Activated naive CD8-positive, alpha-beta T cell treated with anti-CD3 and anti-CD28 coated beads, Interleukin-2, amount 10 ng/mL, durations not matched to agents 7 days and 5 days (primary cell): ENCODE measurements at regions not wholly inside any gene's neighbourhood (a gene's known extent, or its start where the extent isn't known, plus 50 kb on each side); places are given as distances from the start of the nearest gene placed in this dataset.
"Not testable (repeated sequence)": the region's sequence is repeated elsewhere in the genome, so short reads cannot be mapped to it uniquely, and the experiment has no call there.

ENCODE experiments used
- ATAC-seq: fragments of 150-1000 bp; cut with Tn5 transposase; one replicate; pipeline ENCODE4 v1.10.0; 2021; ENCODE audit warnings: low read depth, moderate library complexity
- POLR2A ChIA-PET: fragments of 350-600 bp; sonication (Branson Sonifier 250); formaldehyde crosslinking; loops from one replicate; lab custom pipeline; 2021; ENCODE audit warnings: antibody characterized with exemption; lab: Charles Lee
- DNase-seq: peaks from one replicate; pipeline ENCODE4 v3.0.0; 2021
- H3K27ac Mint-ChIP-seq: one replicate; pipeline ENCODE4 v1.8.0; 2022; ENCODE audit warnings: mild to moderate bottlenecking, mixed read lengths
- H3K27me3 Mint-ChIP-seq: one replicate; pipeline ENCODE4 v1.8.0; 2022; ENCODE audit warnings: mild to moderate bottlenecking, moderate library complexity, mixed read lengths
- H3K36me3 Mint-ChIP-seq: one replicate; pipeline ENCODE4 v1.8.0; 2021; ENCODE audit warnings: mild to moderate bottlenecking, mixed read lengths
- H3K4me1 Mint-ChIP-seq: one replicate; pipeline ENCODE4 v1.8.0; 2021; ENCODE audit warnings: mixed read lengths
- H3K4me3 Mint-ChIP-seq: one replicate; pipeline ENCODE4 v1.8.0; 2022; ENCODE audit warnings: mild to moderate bottlenecking, moderate library complexity, mixed read lengths
- H3K9me3 Mint-ChIP-seq: one replicate; pipeline ENCODE4 v1.8.0; 2021; ENCODE audit warnings: mixed read lengths

DNA sequence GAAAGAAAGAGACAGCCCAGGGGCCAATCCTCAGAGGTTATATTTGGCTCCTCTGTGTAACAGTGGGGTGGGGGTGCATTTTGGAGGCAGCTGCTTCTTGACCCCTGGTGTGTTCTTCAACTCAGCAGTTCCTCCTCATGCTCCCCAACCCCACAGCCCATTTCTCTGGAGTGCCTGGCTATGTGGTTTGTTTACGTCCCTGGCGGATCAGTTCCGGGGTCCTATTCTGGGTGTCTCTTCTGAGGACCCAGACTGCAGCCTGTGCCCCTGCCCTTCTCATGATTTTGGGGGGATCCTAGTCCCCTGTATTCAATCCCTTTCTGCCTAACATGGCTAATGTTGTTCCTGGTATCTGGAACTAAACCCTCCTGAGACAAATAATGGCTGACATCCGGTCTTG is 70.5 kb upstream of the SULF2 start:
- no peaks in the 10 kb centered on the region for H3K4me1 Mint-ChIP-seq
- no peaks in the 10 kb centered on the region for H3K9me3 Mint-ChIP-seq
- no peak overlapping the region for H3K27ac Mint-ChIP-seq
- H3K4me3 Mint-ChIP-seq: no peak overlapping the region
- H3K27me3 Mint-ChIP-seq: peaks cover 3% of the 10 kb centered on the region
- ATAC-seq (no peak), DNase-seq (no peak)
- POLR2A ChIA-PET: no interaction called here
- no peaks in the 10 kb centered on the region for H3K36me3 Mint-ChIP-seq

DNA sequence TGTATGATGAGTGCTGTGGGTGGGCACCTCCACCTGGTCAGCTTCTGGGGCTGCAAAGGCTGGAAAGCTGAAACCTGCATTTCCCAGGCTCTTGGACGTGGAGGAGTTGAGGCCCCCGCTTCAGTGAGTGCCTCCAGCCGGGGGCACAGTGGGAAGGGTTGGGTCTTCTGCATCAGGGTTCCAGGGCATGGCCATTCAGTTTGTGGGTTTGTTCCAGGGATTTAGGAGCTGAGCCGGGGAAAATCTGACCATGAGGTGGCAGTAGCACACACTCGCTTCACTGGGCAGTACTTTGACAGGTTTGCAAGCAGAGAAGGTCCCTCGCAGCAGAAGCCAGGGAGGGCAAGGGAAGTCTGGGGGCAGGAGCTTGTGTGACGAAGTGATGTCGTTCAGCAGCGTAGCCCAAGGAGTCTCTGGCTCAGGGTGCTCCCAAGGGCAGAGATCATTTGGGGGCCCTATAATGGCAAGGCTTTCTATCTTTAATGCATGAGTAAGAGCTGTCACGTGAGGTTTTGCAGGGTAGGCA is 69.5 kb upstream of the SULF2 start:
- Mint-ChIP-seq H3K36me3 (no peaks in the 10 kb centered on the region), H3K27ac (no peak overlapping the region), H3K4me1 (no peaks in the 10 kb centered on the region), H3K27me3 (peaks cover 3% of the 10 kb centered on the region), H3K4me3 (no peak overlapping the region), H3K9me3 (no peaks in the 10 kb centered on the region)
- ATAC-seq (no peak), DNase-seq (no peak)
- POLR2A ChIA-PET: no interaction called here

DNA sequence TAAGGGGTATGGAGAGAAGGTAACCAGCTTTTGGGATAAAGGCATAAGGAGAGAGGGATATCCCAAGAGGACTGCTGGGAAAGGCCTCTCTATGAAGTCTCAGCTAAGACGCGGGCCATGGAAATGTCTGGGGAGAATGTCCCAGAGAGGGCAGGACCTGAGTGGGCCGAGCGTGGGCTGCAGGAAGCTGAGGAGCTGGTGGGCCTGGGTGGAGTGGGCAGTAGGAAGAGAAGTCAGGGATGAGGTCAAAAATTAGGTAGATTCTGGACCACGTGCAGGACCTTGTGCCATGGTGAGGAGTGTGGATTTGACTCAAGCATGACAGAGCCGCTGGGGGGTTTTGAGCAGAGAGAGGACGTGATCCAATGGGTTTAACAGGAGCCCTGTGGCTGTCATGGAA is 66.5 kb upstream of the SULF2 start:
- no peaks in the 10 kb centered on the region for H3K36me3 Mint-ChIP-seq

DNA sequence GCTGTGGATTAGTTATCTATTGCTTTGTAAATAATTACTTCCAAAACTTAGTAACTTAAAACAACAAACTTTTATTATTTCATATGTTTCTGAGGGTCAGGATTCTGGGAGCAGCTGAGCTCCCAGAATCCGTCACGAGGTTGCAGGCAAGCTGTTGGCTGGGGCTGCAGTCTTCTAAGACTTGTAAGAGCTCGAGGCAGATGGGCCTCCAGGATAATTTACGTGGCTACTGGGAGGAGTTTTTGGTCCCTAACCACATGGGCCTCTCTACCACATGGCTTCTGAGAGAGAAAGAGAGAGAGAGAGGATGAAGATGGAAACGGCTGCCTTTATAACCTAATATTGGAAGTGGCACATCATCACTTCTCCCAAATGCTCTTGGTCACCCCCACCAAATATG is 64.9 kb upstream of the SULF2 start:
- ATAC-seq (no peak), DNase-seq (no peak)
- Mint-ChIP-seq H3K4me1 (no peaks in the 10 kb centered on the region), H3K4me3 (no peak overlapping the region), H3K27ac (no peak overlapping the region), H3K27me3 (no peaks in the 10 kb centered on the region), H3K9me3 (no peaks in the 10 kb centered on the region), H3K36me3 (no peaks in the 10 kb centered on the region)
- POLR2A ChIA-PET: no interaction called here

More for the DNA sequence above, 66.5 kb upstream of the SULF2 start:
- Mint-ChIP-seq H3K27ac (no peak overlapping the region), H3K27me3 (no peaks in the 10 kb centered on the region), H3K4me1 (no peaks in the 10 kb centered on the region), H3K9me3 (no peaks in the 10 kb centered on the region), H3K4me3 (no peak overlapping the region)
- DNase-seq (no peak), ATAC-seq (no peak)
- POLR2A ChIA-PET: no interaction called here

GRCh38 chr20:47849596-47849995 is 64.3 kb upstream of the SULF2 start:
- Mint-ChIP-seq H3K27me3 (no peaks in the 10 kb centered on the region), H3K27ac (no peak overlapping the region), H3K9me3 (no peaks in the 10 kb centered on the region), H3K36me3 (no peaks in the 10 kb centered on the region), H3K4me3 (no peak overlapping the region), H3K4me1 (no peaks in the 10 kb centered on the region)
- no peak for DNase-seq
- no peak for ATAC-seq
- POLR2A ChIA-PET: no interaction called here

DNA sequence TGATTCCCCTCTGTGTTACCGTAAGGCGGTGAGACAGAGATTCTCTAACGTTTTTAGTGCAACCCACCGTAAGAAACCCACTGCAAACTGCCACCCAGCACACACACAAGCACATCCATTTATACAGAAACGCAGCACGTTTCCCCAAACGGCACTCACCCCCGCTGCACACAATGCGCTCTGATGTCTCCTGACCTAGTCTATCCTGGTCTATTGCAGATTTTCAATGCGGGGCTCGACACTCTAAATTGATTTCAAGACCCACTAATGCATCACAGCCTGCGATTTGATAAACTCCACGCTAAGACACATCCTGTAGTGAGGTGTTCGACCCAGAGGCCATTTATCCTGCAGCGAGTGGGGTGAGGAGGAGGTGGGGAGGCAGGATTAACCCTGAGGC is 63.7 kb upstream of the SULF2 start:
- Mint-ChIP-seq H3K4me1 (peaks cover 5% of the 10 kb centered on the region), H3K27ac (no peak overlapping the region), H3K27me3 (no peaks in the 10 kb centered on the region), H3K4me3 (no peak overlapping the region), H3K36me3 (no peaks in the 10 kb centered on the region), H3K9me3 (no peaks in the 10 kb centered on the region)
- ATAC-seq (no peak), DNase-seq (no peak)
- POLR2A ChIA-PET: no interaction called here

DNA sequence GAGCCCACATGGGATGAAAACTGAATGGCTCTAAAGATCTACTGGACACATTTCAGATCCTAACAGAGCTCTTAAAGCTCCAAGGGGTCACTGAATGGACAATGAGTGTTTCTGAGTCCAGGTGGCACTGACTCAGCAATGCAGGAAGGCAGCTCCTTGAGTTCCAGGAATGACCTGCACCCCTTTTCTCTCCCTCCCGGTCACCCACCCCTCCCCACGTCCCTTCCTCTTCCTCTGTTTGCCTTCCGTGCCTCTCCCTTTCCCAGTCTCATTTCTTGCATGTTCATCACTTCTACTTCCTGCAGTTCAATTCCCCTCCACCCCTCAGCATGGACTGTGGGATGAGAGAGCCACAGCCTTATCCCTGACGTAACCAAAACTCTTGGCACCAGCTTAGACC is 63.3 kb upstream of the SULF2 start:
- H3K4me3 Mint-ChIP-seq, H3K27me3 Mint-ChIP-seq, H3K9me3 Mint-ChIP-seq, ATAC-seq, H3K27ac Mint-ChIP-seq, POLR2A ChIA-PET, H3K4me1 Mint-ChIP-seq, H3K36me3 Mint-ChIP-seq, DNase-seq: not testable (repeated sequence)

DNA sequence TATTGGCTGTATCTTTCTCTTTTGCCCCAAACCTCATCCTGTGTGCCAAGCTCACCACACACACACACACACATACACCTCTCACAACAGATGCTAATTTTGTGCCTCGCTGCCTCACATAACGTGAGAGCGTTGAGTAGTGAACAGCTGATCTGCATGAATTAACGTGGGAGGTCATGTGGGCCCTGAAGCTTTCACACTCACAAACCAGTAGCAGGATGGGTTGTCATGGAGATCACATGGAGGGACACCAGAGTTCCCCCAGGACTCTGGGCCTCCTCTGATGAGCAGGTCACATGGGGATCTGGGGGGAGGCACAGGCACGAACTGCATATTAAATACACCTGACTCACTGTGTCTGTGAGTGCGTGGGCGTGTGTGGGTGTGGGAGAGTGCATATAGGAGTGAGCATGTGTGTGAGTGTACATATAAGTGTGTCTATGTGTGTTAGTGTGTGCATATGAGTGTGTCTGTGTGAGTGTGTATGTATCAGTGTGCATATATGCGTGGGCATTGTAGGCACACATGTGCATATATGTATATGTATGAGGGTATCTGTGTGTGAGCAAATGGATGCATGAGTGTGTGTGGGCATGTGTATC is 62.7 kb upstream of the SULF2 start:
- POLR2A ChIA-PET: no interaction called here
- no peaks in the 10 kb centered on the region for H3K27me3 Mint-ChIP-seq
- peaks cover 6% of the 10 kb centered on the region for H3K4me1 Mint-ChIP-seq
- no peak overlapping the region for H3K4me3 Mint-ChIP-seq
- H3K36me3 Mint-ChIP-seq: no peaks in the 10 kb centered on the region
- no peak for DNase-seq
- ATAC-seq: no peak
- H3K27ac Mint-ChIP-seq: no peak overlapping the region
- H3K9me3 Mint-ChIP-seq: no peaks in the 10 kb centered on the region

DNA sequence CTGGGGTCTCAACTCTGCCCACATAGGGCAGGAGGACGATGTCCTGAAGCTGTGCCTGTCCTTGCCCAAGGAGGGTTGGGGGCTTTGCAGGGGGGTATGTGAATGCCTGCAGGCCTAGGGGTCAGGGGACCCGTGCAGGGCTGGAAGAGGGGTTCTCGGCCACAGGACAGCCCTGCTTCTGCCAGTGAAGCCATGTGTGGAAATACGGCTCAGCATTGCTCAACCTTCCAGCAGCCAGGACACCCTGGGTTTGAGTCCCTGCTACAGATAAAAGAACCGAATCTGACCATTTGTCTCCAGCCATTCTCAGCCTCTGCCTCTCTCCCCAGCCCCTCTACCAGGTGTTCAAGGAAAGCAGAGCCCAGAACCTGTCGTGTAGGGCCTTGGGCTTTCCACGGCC is 61.9 kb upstream of the SULF2 start:
- H3K27me3 Mint-ChIP-seq, H3K4me3 Mint-ChIP-seq, H3K9me3 Mint-ChIP-seq, DNase-seq, H3K27ac Mint-ChIP-seq, H3K36me3 Mint-ChIP-seq, ATAC-seq, POLR2A ChIA-PET, H3K4me1 Mint-ChIP-seq: not testable (repeated sequence)

DNA sequence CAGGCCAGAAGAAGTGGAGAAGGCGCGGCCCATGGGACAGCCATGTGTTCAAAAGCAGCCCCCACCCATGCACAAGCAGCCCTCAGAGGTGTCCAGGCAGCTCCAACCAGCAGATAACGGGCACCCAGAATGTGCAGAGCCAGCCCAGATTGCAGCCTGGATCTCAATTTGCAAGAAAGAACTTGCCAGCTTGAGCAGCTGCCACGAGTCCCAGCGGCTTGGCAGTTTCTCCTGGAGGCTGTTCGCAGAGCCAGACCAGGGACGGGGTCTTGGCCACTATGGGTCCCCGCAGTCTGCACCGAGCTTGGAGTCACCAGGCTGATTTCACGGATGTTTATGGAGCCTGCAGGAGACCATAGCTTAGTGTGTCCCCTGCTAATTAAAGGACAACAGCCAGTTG is 61.4 kb upstream of the SULF2 start:
- POLR2A ChIA-PET, DNase-seq, H3K27me3 Mint-ChIP-seq, H3K36me3 Mint-ChIP-seq, ATAC-seq, H3K4me1 Mint-ChIP-seq, H3K27ac Mint-ChIP-seq, H3K9me3 Mint-ChIP-seq, H3K4me3 Mint-ChIP-seq: not testable (repeated sequence)

- H3K4me1 Mint-ChIP-seq, H3K9me3 Mint-ChIP-seq, DNase-seq, POLR2A ChIA-PET, H3K27ac Mint-ChIP-seq, H3K4me3 Mint-ChIP-seq, H3K36me3 Mint-ChIP-seq, H3K27me3 Mint-ChIP-seq: not testable (repeated sequence)
- peak; percentile 26 for ATAC-seq
Measured at GRCh38 chr20:47845382-47845977, 60.2 kb upstream of the SULF2 start.

GRCh38 chr20:47844568-47844906 is 59.3 kb upstream of the SULF2 start:
- H3K36me3 Mint-ChIP-seq, POLR2A ChIA-PET, DNase-seq, H3K4me1 Mint-ChIP-seq, H3K9me3 Mint-ChIP-seq, ATAC-seq, H3K27ac Mint-ChIP-seq, H3K4me3 Mint-ChIP-seq, H3K27me3 Mint-ChIP-seq: not testable (repeated sequence)

DNA sequence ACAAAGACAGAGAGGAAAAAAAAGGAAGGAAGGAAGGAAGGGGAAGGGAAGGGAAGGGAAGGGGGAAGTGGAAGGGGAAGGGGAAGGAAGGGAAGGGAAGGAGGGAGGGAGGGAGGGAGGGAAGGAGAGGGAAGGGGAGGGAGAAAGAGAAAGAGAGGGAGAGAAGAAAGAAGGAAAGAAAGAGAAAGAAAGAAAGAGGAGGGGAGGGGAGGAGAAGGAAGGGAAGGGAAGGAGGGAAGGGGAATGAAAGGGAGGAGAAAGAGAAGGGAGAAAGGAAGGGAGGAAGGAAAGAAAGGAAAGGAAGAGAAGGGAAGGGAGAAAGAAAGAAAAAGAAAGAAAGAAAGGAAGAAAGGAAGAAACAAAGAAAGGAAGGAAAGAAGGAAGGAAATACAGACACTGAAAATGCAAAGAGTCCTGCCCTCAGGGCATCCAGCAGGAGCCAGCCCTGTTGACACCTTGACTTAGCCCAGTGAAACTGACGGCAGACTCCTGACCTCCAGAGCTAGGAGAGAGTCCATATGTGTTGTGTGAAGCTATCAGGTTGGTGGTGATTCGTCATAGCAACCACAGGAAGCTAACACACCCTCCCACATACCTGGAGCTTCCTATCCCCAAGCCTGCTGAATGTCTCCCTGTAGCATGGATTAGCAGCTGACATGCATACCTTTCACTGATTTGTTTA is 58.7 kb upstream of the SULF2 start:
- DNase-seq: no peak
- Mint-ChIP-seq H3K27me3 (peaks cover 4% of the 10 kb centered on the region), H3K27ac (no peak overlapping the region), H3K4me3 (no peak overlapping the region), H3K36me3 (no peaks in the 10 kb centered on the region), H3K9me3 (no peaks in the 10 kb centered on the region), H3K4me1 (peaks cover 6% of the 10 kb centered on the region)
- POLR2A ChIA-PET: no interaction called here
- ATAC-seq: peak; percentile 47

GRCh38 chr20:47842950-47843349 is 57.7 kb upstream of the SULF2 start:
- DNase-seq, ATAC-seq, H3K4me1 Mint-ChIP-seq, H3K27me3 Mint-ChIP-seq, POLR2A ChIA-PET, H3K4me3 Mint-ChIP-seq, H3K9me3 Mint-ChIP-seq, H3K27ac Mint-ChIP-seq, H3K36me3 Mint-ChIP-seq: not testable (repeated sequence)
